ENCODE measurements at regions not wholly inside any gene's neighbourhood (a gene's known extent, or its start where the extent isn't known, plus 50 kb on each side); places are given as distances from the start of the nearest gene placed in this dataset.

- Histone ChIP-seq H3K4me1 (no peaks in the 10 kb centered on the region), H3K9me3 (no peaks in the 10 kb centered on the region), H3K27me3 (no peaks in the 10 kb centered on the region), H3K27ac (no peak overlapping the region), H3K36me3 (no peaks in the 10 kb centered on the region), H3K4me3 (no peak overlapping the region)
- WGBS, 2 donors, result 84 to 93% methylated on average over 3 of the region's 3 CpGs
- DNase-seq, result no peak
- intact Hi-C loops (cut with DNase I), result no loop called here
- TF ChIP-seq EP300 (IDR thresholded peaks at IDR 0.05) (no peak), POLR2A (IDR thresholded peaks at IDR 0.05) (no peak), POLR2AphosphoS5 (IDR thresholded peaks at IDR 0.05) (no peak), CTCF (IDR thresholded peaks at IDR 0.05) (no peak)
Measured at GRCh38 chr5:120257358-120257971, 206.6 kb upstream of the PRR16 start.

- DNase-seq, result no peak
- Histone ChIP-seq H3K27me3 (no peaks in the 10 kb centered on the region), H3K36me3 (no peaks in the 10 kb centered on the region), H3K4me3 (no peak overlapping the region), H3K27ac (no peak overlapping the region), H3K4me1 (no peaks in the 10 kb centered on the region), H3K9me3 (no peaks in the 10 kb centered on the region)
- TF ChIP-seq EP300 (IDR thresholded peaks at IDR 0.05) (no peak), POLR2A (IDR thresholded peaks at IDR 0.05) (no peak), CTCF (IDR thresholded peaks at IDR 0.05) (no peak), POLR2AphosphoS5 (IDR thresholded peaks at IDR 0.05) (no peak)
- 58 to 69% methylated on average over 4 of the region's 4 CpGs for WGBS, 2 donors
- intact Hi-C loops (cut with DNase I), result no loop called here
Measured at GRCh38 chr5:120258123-120258522, 206.0 kb upstream of the PRR16 start.

- 87 to 95% methylated on average over 1 of the region's 1 CpG for WGBS, 2 donors
- DNase-seq, result no peak
- Histone ChIP-seq H3K27me3 (no peaks in the 10 kb centered on the region), H3K9me3 (no peaks in the 10 kb centered on the region), H3K36me3 (no peaks in the 10 kb centered on the region), H3K4me3 (no peak overlapping the region), H3K4me1 (no peaks in the 10 kb centered on the region), H3K27ac (no peak overlapping the region)
- no peak for TF ChIP-seq CTCF (IDR thresholded peaks at IDR 0.05)
- TF ChIP-seq EP300 (IDR thresholded peaks at IDR 0.05), result no peak
- no peak for TF ChIP-seq POLR2A (IDR thresholded peaks at IDR 0.05)
- no peak for TF ChIP-seq POLR2AphosphoS5 (IDR thresholded peaks at IDR 0.05)
- intact Hi-C loops (cut with DNase I), result no loop called here
Measured at GRCh38 chr5:120260651-120261050, 203.4 kb upstream of the PRR16 start.

- Histone ChIP-seq H3K27ac (no peak overlapping the region), H3K36me3 (no peaks in the 10 kb centered on the region), H3K9me3 (no peaks in the 10 kb centered on the region), H3K4me3 (no peak overlapping the region), H3K4me1 (no peaks in the 10 kb centered on the region), H3K27me3 (no peaks in the 10 kb centered on the region)
- no peak for TF ChIP-seq POLR2A (IDR thresholded peaks at IDR 0.05)
- TF ChIP-seq POLR2AphosphoS5 (IDR thresholded peaks at IDR 0.05), result no peak
- no peak for TF ChIP-seq CTCF (IDR thresholded peaks at IDR 0.05)
- no peak for TF ChIP-seq EP300 (IDR thresholded peaks at IDR 0.05)
- WGBS, 2 donors, result 84 to 90% methylated on average over 2 of the region's 2 CpGs
- DNase-seq, result no peak
- intact Hi-C loops (cut with DNase I), result no loop called here
Measured at GRCh38 chr5:120270498-120270897, 193.6 kb upstream of the PRR16 start.

- intact Hi-C loops (cut with DNase I), result no loop called here
- no peak overlapping the region for H3K27ac ChIP-seq
- TF ChIP-seq EP300 (IDR thresholded peaks at IDR 0.05) (no peak), CTCF (IDR thresholded peaks at IDR 0.05) (no peak), POLR2A (IDR thresholded peaks at IDR 0.05) (no peak), POLR2AphosphoS5 (IDR thresholded peaks at IDR 0.05) (no peak)
- no peaks in the 10 kb centered on the region for H3K9me3 ChIP-seq
- no peak for DNase-seq
- H3K27me3 ChIP-seq, result no peaks in the 10 kb centered on the region
- no peaks in the 10 kb centered on the region for H3K4me1 ChIP-seq
- H3K4me3 ChIP-seq, result no peak overlapping the region
- no peaks in the 10 kb centered on the region for H3K36me3 ChIP-seq
- 79 to 90% methylated on average over 3 of the region's 3 CpGs for WGBS, 2 donors
Measured at GRCh38 chr5:120293796-120294195, 170.3 kb upstream of the PRR16 start.

Measured in sigmoid colon (tissue), 6 donors.